ENCODE measurements at regions not wholly inside any gene's neighbourhood (a gene's known extent, or its start where the extent isn't known, plus 50 kb on each side); places are given as distances from the start of the nearest gene placed in this dataset.

DNA sequence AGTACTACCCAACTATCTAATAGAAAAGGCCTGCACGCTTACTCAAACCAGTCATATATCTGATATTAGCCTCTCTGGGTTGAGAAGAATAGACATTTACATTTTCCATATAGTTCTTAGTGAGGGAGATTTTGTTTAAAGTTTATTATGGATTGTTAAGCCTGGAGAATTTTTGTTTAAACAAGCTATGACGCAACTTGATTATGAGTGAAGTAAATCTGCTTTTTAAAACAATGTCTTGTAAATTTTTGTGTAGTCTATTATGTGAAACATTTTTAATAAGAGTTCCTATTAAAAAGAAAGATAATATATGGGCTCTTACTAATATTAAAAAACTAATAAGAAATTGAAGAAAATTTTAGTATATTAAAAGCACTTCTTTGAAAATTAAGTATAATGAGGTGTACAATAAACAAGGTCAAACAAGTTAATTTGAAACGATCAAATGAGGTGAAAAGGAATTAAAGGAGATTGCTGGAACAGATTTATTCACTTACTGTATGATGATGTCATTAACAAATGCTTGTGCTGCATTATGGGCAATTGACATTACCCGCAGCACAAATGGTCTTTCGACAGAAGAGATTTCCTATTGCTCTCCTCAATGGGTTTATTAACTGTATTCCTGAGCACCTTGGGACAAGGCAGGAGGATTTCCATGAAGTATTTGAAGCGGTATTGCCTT lies 229.2 kb upstream of the SMIM21 start:
- POLR2A ChIA-PET: no interaction called here

More for the DNA sequence above, 229.2 kb upstream of the SMIM21 start:
- Histone ChIP-seq H4K20me1 (replicated peaks; ENCODE audit: control insufficient read depth, insufficient read depth, low read length) (no peaks in the 10 kb centered on the region), H3K4me1 (replicated peaks in 1 of 2; ENCODE audit: control insufficient read depth in 2 of 2, insufficient read depth in 2 of 2, low read length in 2 of 2) (no peaks in the 10 kb centered on the region), H3K27ac (ENCODE audit: extremely low read depth, low read depth, low read length) (no peak overlapping the region), H3K4me2 (ENCODE audit: insufficient read depth, low read length) (no peak overlapping the region), H2AFZ (ENCODE audit: low read depth, low read length) (no peak overlapping the region), H3K36me3 (ENCODE audit: control insufficient read depth, insufficient read depth, low read length) (no peaks in the 10 kb centered on the region), H3K9me3 (replicated peaks; ENCODE audit: control insufficient read depth, insufficient read depth, low read depth, low read length) (no peaks in the 10 kb centered on the region), H3K9me1 (ENCODE audit: control insufficient read depth, insufficient read depth, low read length) (no peaks in the 10 kb centered on the region), H3K4me3 (no peak overlapping the region), H3K9ac (ENCODE audit: insufficient read depth in 1 of 2, low read depth in 2 of 2, low read length in 2 of 2) (no peak overlapping the region), H3K27me3 (ENCODE audit: control insufficient read depth in 2 of 2, insufficient read depth in 2 of 2, low read length in 2 of 2) (no peaks in the 10 kb centered on the region), H3K79me2 (ENCODE audit: control insufficient read depth, insufficient read depth, low read length) (no peaks in the 10 kb centered on the region)
- no TSS peak for BruUV-seq (replicated peaks)
- DNase-seq (ENCODE audit: extremely low read depth in 1 of 4, low spot score in 3 of 4): no peak
- TF ChIP-seq LEF1 (IDR thresholded peaks at IDR 0.05) (no peak), ZNF561 (CRISPR knock-in tag; conservative IDR thresholded peaks at IDR 0.05) (no peak), SMARCC2 (IDR thresholded peaks at IDR 0.05; ENCODE audit: low read depth) (no peak), ZBTB8A (IDR thresholded peaks at IDR 0.05; ENCODE audit: partially characterized antibody) (no peak), ZNF239 (CRISPR knock-in tag; IDR thresholded peaks at IDR 0.05) (no peak)
- TF ChIP-seq, protein P1, sequence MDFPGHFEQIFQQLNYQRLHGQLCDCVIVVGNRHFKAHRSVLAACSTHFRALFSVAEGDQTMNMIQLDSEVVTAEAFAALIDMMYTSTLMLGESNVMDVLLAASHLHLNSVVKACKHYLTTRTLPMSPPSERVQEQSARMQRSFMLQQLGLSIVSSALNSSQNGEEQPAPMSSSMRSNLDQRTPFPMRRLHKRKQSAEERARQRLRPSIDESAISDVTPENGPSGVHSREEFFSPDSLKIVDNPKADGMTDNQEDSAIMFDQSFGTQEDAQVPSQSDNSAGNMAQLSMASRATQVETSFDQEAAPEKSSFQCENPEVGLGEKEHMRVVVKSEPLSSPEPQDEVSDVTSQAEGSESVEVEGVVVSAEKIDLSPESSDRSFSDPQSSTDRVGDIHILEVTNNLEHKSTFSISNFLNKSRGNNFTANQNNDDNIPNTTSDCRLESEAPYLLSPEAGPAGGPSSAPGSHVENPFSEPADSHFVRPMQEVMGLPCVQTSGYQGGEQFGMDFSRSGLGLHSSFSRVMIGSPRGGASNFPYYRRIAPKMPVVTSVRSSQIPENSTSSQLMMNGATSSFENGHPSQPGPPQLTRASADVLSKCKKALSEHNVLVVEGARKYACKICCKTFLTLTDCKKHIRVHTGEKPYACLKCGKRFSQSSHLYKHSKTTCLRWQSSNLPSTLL (IDR thresholded peaks at IDR 0.05): no peak
- CTCF ChIA-PET (ENCODE audit: low intra/inter-chr PET ratio): no interaction called here
- WGBS (ENCODE audit: insufficient coverage, low coverage, missing lambda C conversion rate): 0% methylated on average over 6 of the region's 6 CpGs
- FAIRE-seq: no peak
- intact Hi-C loops (cut with micrococcal nuclease): no loop called here
- no peak for ATAC-seq
- in situ Hi-C loops (cut with MboI): no loop called here

Measured in K562 (cell line).